ENCODE measurements at regions not wholly inside any gene's neighbourhood (a gene's known extent, or its start where the extent isn't known, plus 50 kb on each side); places are given as distances from the start of the nearest gene placed in this dataset.

DNA sequence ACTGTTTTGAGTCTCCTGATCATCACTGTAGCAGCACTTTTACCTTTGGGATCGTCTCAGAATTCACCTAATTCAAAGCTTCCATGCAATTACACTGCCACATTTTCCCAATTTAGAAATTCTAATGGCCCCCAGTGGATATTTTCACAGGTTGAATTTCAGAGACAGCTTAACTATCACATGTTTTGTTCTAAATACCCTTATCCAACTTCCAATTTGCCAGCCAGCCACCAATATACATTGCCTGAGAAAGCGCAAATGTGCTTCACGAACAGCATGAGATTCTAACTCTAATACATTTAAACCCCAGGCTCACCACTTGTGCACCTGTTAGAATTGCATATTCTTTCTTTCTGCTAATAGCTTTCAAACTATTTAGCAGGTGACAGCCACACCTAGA is 1160.9 kb upstream of the TMEM132C start:
- Mint-ChIP-seq H3K4me1 (no peaks in the 10 kb centered on the region), H3K36me3 (no peaks in the 10 kb centered on the region), H3K4me3 (no peak overlapping the region), H3K27me3 (ENCODE audit: low read depth) (peaks cover 3% of the 10 kb centered on the region), H3K9me3 (no peaks in the 10 kb centered on the region), H3K27ac (no peak overlapping the region)
- TF ChIP-seq, protein P1, sequence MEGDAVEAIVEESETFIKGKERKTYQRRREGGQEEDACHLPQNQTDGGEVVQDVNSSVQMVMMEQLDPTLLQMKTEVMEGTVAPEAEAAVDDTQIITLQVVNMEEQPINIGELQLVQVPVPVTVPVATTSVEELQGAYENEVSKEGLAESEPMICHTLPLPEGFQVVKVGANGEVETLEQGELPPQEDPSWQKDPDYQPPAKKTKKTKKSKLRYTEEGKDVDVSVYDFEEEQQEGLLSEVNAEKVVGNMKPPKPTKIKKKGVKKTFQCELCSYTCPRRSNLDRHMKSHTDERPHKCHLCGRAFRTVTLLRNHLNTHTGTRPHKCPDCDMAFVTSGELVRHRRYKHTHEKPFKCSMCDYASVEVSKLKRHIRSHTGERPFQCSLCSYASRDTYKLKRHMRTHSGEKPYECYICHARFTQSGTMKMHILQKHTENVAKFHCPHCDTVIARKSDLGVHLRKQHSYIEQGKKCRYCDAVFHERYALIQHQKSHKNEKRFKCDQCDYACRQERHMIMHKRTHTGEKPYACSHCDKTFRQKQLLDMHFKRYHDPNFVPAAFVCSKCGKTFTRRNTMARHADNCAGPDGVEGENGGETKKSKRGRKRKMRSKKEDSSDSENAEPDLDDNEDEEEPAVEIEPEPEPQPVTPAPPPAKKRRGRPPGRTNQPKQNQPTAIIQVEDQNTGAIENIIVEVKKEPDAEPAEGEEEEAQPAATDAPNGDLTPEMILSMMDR (IDR thresholded peaks at IDR 0.05; ENCODE audit: unreplicated experiment): no peak
- no peak for DNase-seq (ENCODE audit: low spot score in 2 of 2, unreplicated experiment in 2 of 2)

GRCh38 chr12:127106697-127107096 is 1160.3 kb upstream of the TMEM132C start:
- Mint-ChIP-seq H3K4me3 (no peak overlapping the region), H3K9me3 (no peaks in the 10 kb centered on the region), H3K27ac (no peak overlapping the region), H3K4me1 (no peaks in the 10 kb centered on the region), H3K36me3 (no peaks in the 10 kb centered on the region), H3K27me3 (ENCODE audit: low read depth) (peaks cover 3% of the 10 kb centered on the region)
- TF ChIP-seq, protein P1 (IDR thresholded peaks at IDR 0.05; ENCODE audit: unreplicated experiment): no peak
- no peak for DNase-seq (ENCODE audit: low spot score in 2 of 2, unreplicated experiment in 2 of 2)

GRCh38 chr12:127107744-127108143 is 1159.2 kb upstream of the TMEM132C start:
- no peaks in the 10 kb centered on the region for H3K36me3 Mint-ChIP-seq

GRCh38 chr12:127108360-127109215 is 1158.4 kb upstream of the TMEM132C start:
- no peaks in the 10 kb centered on the region for H3K36me3 Mint-ChIP-seq

More at GRCh38 chr12:127107744-127108143, 1159.2 kb upstream of the TMEM132C start:
- Mint-ChIP-seq H3K27me3 (ENCODE audit: low read depth) (peaks cover 3% of the 10 kb centered on the region), H3K4me3 (no peak overlapping the region), H3K4me1 (no peaks in the 10 kb centered on the region), H3K9me3 (no peaks in the 10 kb centered on the region), H3K27ac (no peak overlapping the region)
- DNase-seq (ENCODE audit: low spot score in 2 of 2, unreplicated experiment in 2 of 2): no peak
- TF ChIP-seq, protein P1 (IDR thresholded peaks at IDR 0.05; ENCODE audit: unreplicated experiment): no peak

GRCh38 chr12:127113945-127114344 is 1153.0 kb upstream of the TMEM132C start:
- Mint-ChIP-seq H3K36me3 (no peaks in the 10 kb centered on the region), H3K27ac (no peak overlapping the region), H3K9me3 (no peaks in the 10 kb centered on the region), H3K27me3 (ENCODE audit: low read depth) (peaks cover 15% of the 10 kb centered on the region), H3K4me3 (no peak overlapping the region), H3K4me1 (no peaks in the 10 kb centered on the region)
- TF ChIP-seq, protein P1 (IDR thresholded peaks at IDR 0.05; ENCODE audit: unreplicated experiment): no peak
- no peak for DNase-seq (ENCODE audit: low spot score in 2 of 2, unreplicated experiment in 2 of 2)

More at GRCh38 chr12:127108360-127109215, 1158.4 kb upstream of the TMEM132C start:
- peak in 1 of 2 experiments; percentile 62 for DNase-seq (ENCODE audit: low spot score in 2 of 2, unreplicated experiment in 2 of 2)
- H3K4me1 Mint-ChIP-seq: no peaks in the 10 kb centered on the region
- H3K9me3 Mint-ChIP-seq: no peaks in the 10 kb centered on the region
- H3K27ac Mint-ChIP-seq: no peak overlapping the region
- H3K4me3 Mint-ChIP-seq: no peak overlapping the region
- TF ChIP-seq, protein P1 (IDR thresholded peaks at IDR 0.05; ENCODE audit: unreplicated experiment): peak; percentile 71
- peaks cover 5% of the 10 kb centered on the region for H3K27me3 Mint-ChIP-seq (ENCODE audit: low read depth)

All from mesothelial cell of epicardium (in vitro differentiated cells).